ENCODE measurements at regions not wholly inside any gene's neighbourhood (a gene's known extent, or its start where the extent isn't known, plus 50 kb on each side); places are given as distances from the start of the nearest gene placed in this dataset.

DNA sequence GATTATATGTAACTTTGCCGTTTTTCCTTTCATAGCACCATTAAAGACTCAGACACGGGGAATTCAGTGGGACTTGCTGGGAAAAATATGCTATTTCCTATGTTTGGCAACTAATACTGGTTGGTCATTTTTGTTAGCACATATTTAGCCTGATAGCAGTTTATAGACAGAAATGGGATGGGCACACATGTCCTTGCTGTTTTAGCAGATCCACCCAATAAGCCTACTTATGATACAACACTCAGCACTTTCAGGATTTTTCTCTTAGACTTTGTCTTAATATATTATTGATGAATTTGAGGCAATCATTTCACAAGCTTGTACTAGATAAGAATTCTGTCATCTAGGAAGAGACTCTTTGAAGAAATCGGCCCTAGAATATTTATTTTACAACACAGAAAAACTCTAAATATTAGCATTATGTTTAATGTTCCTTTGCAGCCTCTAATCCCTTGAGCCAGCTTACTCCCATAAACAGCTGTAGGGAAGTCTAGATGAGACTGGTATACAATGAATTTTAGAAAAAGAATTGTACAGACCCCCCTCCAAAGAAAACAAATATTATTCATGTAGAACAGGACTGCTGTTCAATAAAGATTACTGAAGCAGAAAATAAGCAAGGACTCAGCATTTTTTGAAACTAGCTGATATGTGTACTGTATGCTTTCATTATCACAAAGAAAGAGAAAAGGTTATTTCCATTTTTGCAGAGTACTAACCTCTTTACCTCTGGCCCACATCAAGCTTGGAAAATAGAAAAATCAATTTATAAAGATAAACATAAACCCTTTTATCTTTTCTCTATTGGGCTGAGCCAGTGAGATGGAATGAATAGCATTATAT, 656.8 kb upstream of the SGO1 start:
- TF ChIP-seq POLR2A (IDR thresholded peaks at IDR 0.05), result no peak
- TF ChIP-seq, protein P1, sequence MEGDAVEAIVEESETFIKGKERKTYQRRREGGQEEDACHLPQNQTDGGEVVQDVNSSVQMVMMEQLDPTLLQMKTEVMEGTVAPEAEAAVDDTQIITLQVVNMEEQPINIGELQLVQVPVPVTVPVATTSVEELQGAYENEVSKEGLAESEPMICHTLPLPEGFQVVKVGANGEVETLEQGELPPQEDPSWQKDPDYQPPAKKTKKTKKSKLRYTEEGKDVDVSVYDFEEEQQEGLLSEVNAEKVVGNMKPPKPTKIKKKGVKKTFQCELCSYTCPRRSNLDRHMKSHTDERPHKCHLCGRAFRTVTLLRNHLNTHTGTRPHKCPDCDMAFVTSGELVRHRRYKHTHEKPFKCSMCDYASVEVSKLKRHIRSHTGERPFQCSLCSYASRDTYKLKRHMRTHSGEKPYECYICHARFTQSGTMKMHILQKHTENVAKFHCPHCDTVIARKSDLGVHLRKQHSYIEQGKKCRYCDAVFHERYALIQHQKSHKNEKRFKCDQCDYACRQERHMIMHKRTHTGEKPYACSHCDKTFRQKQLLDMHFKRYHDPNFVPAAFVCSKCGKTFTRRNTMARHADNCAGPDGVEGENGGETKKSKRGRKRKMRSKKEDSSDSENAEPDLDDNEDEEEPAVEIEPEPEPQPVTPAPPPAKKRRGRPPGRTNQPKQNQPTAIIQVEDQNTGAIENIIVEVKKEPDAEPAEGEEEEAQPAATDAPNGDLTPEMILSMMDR (IDR thresholded peaks at IDR 0.05), result no peak

Measured in testis (tissue), 2 donors.